Gastroesophageal sphincter (tissue), 3 donors: ENCODE measurements at regions not wholly inside any gene's neighbourhood (a gene's known extent, or its start where the extent isn't known, plus 50 kb on each side); places are given as distances from the start of the nearest gene placed in this dataset.

Source experiments
- POLR2A ChIP-seq, 2 donors: fragments of 450-650 bp; IDR thresholded peaks; one replicate each; pipeline ENCODE4 v1.6.1; 2017; ENCODE audit warnings: antibody characterized with exemption in 2 of 2, mild to moderate bottlenecking in 2 of 2, moderate library complexity in 1 of 2
- POLR2AphosphoS5 ChIP-seq: sonication (generic); formaldehyde crosslinking; IDR thresholded peaks from one replicate; pipeline ENCODE4 v1.6.1; 2017; ENCODE audit warnings: antibody characterized with exemption
- TF ChIP-seq, protein P1 (sequence below), 4 experiments: fragments of 200-600 bp in 2 of 4; fragments of 450-650 bp in 2 of 4; sonication (generic) in 1 of 4; IDR thresholded peaks; one replicate each; pipeline ENCODE4 v1.5.1; 2017 to 2019; ENCODE audit warnings: antibody characterized with exemption in 4 of 4, mild to moderate bottlenecking in 2 of 4, moderate library complexity in 2 of 4

DNA sequence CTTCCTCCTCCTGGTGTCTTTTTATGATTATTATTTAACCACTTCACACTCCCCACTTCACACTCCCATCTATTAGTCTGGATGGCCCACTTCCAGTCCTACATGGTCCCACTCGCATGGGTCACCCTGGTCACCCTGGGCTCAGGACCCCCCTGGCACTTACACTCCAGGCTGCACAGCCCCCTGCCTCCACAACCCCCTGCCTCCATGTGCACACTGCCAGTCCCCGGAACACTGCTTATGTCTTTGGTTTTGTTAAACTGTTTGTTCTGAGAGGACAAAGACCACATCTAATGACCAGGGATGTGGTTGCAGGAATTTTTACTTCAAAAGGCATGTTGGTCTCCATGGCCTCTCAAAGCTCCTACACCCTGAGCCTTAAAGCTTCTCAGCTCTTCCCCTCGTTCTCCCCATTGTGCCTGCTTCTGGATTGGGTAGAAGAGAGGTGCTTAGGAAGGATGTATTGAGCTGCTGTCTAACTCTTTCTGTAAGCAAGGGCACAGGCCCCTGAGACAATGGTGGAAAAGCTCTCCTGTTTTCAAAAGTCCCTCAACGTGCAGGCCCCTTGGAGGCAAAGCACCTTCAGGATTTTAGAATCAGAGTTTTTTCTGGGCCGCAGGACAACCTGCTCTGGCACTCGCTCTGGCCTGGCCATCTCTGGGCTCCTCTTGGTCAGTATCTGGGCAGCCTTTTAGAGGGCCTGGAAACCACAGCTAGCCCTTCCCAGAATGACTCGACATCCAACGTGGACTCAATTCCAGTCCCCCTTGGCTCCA is 150.0 kb upstream of the HAAO start:
- TF ChIP-seq, protein P1, sequence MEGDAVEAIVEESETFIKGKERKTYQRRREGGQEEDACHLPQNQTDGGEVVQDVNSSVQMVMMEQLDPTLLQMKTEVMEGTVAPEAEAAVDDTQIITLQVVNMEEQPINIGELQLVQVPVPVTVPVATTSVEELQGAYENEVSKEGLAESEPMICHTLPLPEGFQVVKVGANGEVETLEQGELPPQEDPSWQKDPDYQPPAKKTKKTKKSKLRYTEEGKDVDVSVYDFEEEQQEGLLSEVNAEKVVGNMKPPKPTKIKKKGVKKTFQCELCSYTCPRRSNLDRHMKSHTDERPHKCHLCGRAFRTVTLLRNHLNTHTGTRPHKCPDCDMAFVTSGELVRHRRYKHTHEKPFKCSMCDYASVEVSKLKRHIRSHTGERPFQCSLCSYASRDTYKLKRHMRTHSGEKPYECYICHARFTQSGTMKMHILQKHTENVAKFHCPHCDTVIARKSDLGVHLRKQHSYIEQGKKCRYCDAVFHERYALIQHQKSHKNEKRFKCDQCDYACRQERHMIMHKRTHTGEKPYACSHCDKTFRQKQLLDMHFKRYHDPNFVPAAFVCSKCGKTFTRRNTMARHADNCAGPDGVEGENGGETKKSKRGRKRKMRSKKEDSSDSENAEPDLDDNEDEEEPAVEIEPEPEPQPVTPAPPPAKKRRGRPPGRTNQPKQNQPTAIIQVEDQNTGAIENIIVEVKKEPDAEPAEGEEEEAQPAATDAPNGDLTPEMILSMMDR (IDR thresholded peaks at IDR 0.05): no peak
- TF ChIP-seq POLR2AphosphoS5: no peak
- no peak for TF ChIP-seq POLR2A (IDR thresholded peaks at IDR 0.05)
